ENCODE measurements at regions not wholly inside any gene's neighbourhood (a gene's known extent, or its start where the extent isn't known, plus 50 kb on each side); places are given as distances from the start of the nearest gene placed in this dataset.

- DNase-seq (ENCODE audit: low read depth): no peak
Measured at GRCh38 chr14:98494582-98494981, 777.4 kb downstream of the BCL11B start.

- DNase-seq (ENCODE audit: low read depth): no peak
Measured at GRCh38 chr14:98498019-98498885, 773.7 kb downstream of the BCL11B start.

GRCh38 chr14:98501335-98501734 lies 770.7 kb downstream of the BCL11B start:
- DNase-seq (ENCODE audit: low read depth): no peak

- no peak for DNase-seq (ENCODE audit: low read depth)
Measured at GRCh38 chr14:98501836-98502235, 770.2 kb downstream of the BCL11B start.

GRCh38 chr14:98503086-98503815 lies 768.7 kb downstream of the BCL11B start:
- DNase-seq (ENCODE audit: low read depth): no peak

GRCh38 chr14:98507264-98507663 lies 764.7 kb downstream of the BCL11B start:
- DNase-seq (ENCODE audit: low read depth): no peak

- DNase-seq (ENCODE audit: low read depth): no peak
Measured at GRCh38 chr14:98510392-98510791, 761.6 kb downstream of the BCL11B start.

GRCh38 chr14:98512501-98513251 lies 759.3 kb downstream of the BCL11B start:
- no peak for DNase-seq (ENCODE audit: low read depth)

- DNase-seq (ENCODE audit: low read depth): no peak
Measured at GRCh38 chr14:98513558-98513957, 758.4 kb downstream of the BCL11B start.

- no peak for DNase-seq (ENCODE audit: low read depth)
Measured at GRCh38 chr14:98514016-98514415, 758.0 kb downstream of the BCL11B start.

GRCh38 chr14:98536256-98536655 lies 735.7 kb downstream of the BCL11B start:
- DNase-seq (ENCODE audit: low read depth): no peak

GRCh38 chr14:98542316-98542715 lies 729.7 kb downstream of the BCL11B start:
- no peak for DNase-seq (ENCODE audit: low read depth)

GRCh38 chr14:98543074-98543473 lies 728.9 kb downstream of the BCL11B start:
- no peak for DNase-seq (ENCODE audit: low read depth)

- DNase-seq (ENCODE audit: low read depth): no peak
Measured at GRCh38 chr14:98544174-98544573, 727.8 kb downstream of the BCL11B start.

- DNase-seq (ENCODE audit: low read depth): no peak
Measured at GRCh38 chr14:98545181-98545580, 726.8 kb downstream of the BCL11B start.

GRCh38 chr14:98548071-98548686 lies 723.8 kb downstream of the BCL11B start:
- DNase-seq (ENCODE audit: low read depth): no peak

- no peak for DNase-seq (ENCODE audit: low read depth)
Measured at GRCh38 chr14:98551028-98551427, 721.0 kb downstream of the BCL11B start.

GRCh38 chr14:98555440-98555839 lies 716.6 kb downstream of the BCL11B start:
- no peak for DNase-seq (ENCODE audit: low read depth)

GRCh38 chr14:98564006-98564405 lies 708.0 kb downstream of the BCL11B start:
- DNase-seq (ENCODE audit: low read depth): no peak

GRCh38 chr14:98564541-98564940 lies 707.5 kb downstream of the BCL11B start:
- no peak for DNase-seq (ENCODE audit: low read depth)

- DNase-seq (ENCODE audit: low read depth): no peak
Measured at GRCh38 chr14:98571104-98571503, 700.9 kb downstream of the BCL11B start.

- DNase-seq (ENCODE audit: low read depth): no peak
Measured at GRCh38 chr14:98573082-98573481, 698.9 kb downstream of the BCL11B start.

Data from T-helper 22 cell (primary cell).